ENCODE measurements at regions not wholly inside any gene's neighbourhood (a gene's known extent, or its start where the extent isn't known, plus 50 kb on each side); places are given as distances from the start of the nearest gene placed in this dataset.

DNA sequence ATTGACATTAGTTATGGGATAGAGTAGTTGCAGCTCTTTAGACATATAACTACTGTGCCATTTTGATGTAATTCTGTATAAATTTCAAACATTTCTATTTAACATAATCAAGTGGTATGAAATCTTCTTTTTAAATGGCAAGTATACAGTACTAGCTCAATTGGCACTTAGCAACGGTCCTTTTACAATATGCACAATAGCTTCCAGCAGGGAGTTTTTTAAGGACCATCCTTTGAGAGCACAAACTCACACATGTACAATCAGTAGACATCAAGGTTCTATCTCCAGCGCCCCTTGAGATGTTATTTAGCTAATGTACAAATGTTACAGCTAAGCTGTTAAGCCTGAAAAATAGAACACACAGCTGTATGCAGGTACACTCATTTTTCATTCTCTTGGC is 480.7 kb downstream of the TFEC start:
- no peak for DNase-seq

DNA sequence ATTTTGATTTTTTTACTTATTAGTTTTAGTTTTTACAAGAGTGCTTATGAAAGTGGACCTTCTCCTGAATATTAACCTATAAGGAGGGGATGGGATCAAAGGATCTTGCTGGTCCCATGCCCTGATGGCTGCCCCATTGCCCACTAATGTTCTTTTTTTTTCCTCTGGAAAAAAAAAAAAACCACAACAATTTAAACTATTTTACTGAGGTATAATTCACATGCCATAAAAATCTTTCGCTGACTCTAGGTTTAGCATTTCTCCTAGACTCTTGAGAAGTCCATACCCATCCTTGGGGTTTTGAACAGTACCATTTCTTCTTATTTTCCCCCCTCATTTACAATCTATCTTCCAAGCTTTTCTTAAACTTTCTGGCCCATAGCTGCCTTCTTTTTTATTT is 481.8 kb downstream of the TFEC start:
- DNase-seq = no peak

DNA sequence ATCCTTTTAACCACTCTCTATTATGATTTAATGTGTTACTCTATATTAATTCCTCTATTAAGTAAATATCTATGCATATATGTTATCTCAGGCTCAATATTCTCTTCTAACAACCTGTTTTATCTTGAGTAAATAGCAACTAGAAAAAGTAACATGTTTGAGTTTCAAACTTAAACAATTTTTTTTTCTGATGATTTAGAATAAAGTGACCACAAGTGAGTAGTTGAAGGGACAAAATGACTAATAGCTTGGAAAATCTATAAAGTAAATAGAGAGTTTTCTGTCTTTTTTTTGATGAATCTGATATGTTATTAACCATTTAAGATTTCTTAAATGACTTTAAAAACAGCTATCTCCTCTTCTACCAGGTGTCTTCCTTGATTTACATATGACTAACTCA is 483.8 kb downstream of the TFEC start:
- no peak for DNase-seq

DNA sequence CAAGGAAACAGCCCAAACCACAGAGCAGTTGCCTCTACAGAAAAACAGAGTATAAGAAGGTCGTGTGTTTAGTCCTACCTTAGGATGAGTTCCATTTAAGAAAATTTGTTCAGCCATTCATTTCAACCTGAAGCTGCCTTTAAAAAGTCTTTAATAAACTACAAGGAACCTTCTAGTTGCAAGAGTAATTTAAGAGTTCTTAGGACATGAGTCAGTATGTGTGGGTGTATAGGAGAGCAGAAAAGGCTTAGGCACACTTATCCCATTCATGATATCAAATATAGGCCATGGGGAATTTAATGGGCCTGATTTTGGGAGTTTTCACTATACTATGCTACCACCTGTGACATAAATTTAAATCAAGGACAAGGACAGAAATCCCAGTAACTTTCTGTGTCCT is 496.8 kb downstream of the TFEC start:
- DNase-seq = no peak

DNA sequence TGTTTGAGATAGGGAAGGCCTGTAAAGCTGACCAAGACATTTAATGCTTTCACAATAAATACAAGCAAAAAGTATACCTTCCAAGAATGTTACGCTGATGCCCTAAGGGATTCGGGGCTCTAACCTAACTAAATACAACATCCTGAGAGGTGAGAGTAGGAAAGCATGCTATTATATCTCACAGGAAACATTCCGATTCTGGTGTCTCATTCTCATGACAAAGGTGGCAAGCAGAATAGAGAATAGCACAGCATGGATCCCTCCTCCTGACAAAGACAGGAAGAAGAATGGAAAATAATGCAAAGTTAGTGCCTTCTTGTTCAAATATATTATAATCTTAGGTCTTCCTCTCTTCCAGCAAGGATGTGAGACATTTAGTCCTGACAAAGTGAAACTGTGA is 504.3 kb downstream of the TFEC start:
- DNase-seq = no peak

GRCh38 chr7:115522174-115522573 is 508.4 kb downstream of the TFEC start:
- no peak for DNase-seq

DNA sequence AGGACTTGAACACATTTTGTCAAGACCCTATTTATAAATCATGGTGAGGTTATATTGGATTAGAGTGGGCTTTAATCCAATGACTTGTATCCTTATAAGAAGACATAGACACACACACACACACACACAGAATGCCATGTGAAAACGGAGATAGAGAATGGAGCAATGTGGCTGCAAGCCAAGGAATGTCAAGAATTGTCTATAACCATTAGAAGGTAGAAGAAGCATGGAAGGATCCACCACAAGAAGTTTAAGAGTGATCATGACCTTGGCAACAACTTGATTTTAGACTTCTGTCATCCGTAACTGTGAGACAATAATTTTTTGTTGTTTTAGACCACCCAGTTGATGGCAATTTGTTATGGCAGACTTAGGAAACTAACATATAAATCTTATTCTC is 514.2 kb downstream of the TFEC start:
- DNase-seq = no peak

DNA sequence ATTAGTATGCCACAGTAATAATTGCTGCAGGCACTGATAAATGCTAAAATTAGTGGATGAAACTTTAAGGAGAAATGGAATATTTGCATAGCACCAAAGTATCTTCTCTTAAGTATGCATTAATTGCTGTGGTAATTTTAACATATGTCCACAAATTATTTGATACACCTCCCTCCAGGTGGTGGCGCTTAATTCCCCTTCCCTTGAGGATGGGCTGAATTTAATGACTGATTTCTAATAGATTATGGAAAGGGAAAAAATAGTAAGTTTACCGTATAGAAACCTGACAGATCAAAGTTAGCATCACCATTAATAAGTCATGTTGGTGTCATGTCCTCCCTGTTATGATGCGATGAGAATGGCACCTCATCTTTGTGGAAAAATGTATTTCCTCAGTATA is 519.2 kb downstream of the TFEC start:
- no peak for DNase-seq

GRCh38 chr7:115505136-115505535 is 525.4 kb downstream of the TFEC start:
- no peak for DNase-seq

- no peak for DNase-seq
Measured at GRCh38 chr7:115499956-115500355, 530.6 kb downstream of the TFEC start.

- no peak for DNase-seq
Measured at GRCh38 chr7:115496006-115496405, 534.6 kb downstream of the TFEC start.

GRCh38 chr7:115494529-115495147 is 535.9 kb downstream of the TFEC start:
- DNase-seq = no peak

DNA sequence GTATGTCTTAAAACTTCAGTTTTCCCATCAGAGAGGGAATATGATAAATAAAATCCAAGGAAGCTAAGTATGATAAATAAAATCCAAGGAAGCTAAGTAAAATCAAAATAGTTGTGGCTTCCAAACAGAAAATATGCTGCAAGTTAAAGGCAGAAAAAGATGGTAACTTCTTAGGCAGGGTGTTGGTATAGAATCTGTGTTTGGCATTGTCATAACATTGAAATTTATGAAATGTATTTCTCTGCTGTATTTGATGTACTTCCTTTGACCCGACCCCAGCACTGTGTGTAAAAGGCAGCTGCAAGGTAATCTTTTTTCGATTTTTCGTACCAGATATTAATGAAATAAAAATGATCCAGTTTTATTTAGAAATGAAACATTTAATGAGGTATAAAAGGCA is 537.2 kb downstream of the TFEC start:
- DNase-seq = no peak

GRCh38 chr7:115491744-115492380 is 538.7 kb downstream of the TFEC start:
- no peak for DNase-seq

- DNase-seq = no peak
Measured at GRCh38 chr7:115479448-115479847, 551.1 kb downstream of the TFEC start.

DNA sequence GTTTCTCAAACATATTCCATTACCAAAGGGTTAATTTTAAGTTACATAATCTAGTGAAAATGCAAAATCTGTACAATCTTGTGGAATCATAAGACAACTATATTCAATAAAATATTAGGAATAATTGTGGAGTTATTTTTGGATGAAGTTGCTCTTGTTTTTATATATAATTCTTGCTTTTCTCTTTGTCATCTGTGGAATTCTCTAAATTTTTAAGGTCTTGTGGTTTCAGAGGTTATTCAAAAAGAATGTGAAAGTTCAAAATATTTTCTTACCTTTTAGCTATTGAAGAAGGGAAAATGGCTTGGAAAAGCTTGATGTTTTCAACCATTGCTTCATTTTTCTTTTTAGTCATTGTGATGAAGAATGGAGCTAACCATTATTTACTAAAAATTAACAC is 552.1 kb downstream of the TFEC start:
- DNase-seq = no peak

GRCh38 chr7:115477193-115477651 is 553.3 kb downstream of the TFEC start:
- DNase-seq = no peak

DNA sequence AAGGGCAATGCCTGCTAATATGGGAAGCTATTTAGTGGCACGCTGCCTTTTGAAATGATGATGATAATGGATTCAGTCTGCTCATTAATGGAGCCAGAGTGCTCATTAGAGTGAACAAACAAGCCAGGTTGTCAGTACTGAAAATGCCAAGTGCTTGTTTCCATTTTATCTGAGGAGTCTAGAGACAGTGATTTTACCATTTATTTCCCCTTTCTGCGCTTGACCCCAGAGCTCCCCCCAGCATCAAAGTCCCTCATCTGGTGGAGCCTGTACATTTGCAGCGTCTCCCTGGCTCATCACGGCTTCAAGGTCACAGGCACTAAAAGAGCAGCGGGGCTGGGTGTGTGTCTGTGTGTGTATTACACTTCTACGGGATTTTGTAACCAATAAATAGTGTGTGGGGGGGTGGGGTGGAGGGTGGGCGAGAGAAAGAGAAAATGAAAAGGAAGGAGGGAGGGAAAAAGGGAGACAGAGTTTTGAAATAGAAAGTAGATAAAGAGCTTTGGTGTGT is 553.8 kb downstream of the TFEC start:
- no peak for DNase-seq

GRCh38 chr7:115475761-115476385 is 554.0 kb downstream of the MDFIC start:
- DNase-seq = peak; percentile 8

DNA sequence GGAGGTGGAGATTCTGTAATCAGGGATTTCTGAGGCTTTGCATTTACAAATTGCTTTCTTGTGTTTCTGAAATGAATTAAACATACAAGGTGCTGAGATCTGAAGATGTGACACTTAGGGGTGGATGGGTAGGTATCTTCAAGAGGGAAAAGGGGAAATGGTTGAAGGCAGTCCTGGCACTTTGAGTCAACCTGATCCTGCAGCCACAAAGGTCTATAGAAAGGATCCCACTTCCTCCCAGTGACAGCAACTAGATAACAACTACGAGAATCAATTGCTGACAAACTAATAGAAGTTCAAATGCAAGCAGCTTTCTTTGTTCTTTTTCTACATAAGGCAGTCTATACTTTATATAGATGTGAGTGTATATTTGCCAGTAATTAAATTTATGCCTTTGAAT is 553.3 kb downstream of the MDFIC start:
- DNase-seq = no peak

GRCh38 chr7:115474137-115474536 is 552.2 kb downstream of the MDFIC start:
- no peak for DNase-seq

DNA sequence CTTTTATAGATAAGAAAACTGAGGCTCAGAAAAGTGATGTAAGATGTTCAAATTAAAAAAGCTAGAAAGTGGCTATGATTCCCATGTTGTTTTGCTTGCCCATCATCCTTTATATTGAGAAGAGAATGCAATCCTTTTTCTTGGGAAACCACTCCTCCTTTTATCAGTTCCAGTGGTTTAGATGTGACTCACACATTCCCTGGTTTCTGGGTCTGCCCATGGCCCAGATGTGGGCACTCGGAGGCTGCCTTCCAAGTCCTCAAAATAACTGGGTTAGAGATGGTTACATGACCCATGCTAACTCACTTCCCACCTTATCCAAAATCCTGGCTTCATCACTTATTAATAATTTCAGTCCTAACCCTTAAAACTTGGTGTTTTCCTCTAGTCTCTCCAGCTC is 550.0 kb downstream of the MDFIC start:
- no peak for DNase-seq

GRCh38 chr7:115462301-115463015 is 540.6 kb downstream of the MDFIC start:
- peak; percentile 8 for DNase-seq

DNA sequence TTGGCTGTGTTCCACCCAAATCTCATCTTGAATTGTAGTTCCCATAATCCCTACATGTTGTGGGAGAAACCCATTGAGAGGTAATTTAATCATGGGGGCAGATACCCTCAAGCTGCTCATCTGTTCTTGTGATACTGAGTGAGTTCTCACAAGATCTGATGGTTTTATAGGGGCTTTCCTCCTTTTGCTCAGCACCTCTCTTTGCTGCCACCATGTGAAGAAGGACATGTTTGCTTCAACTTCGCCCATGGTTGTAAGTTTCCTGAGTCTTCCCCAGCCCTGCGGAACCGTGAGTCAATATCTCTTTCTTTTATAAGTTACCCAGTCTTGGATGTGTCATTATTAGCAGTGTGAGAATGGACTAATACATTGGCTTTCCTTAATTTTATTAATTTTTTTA is 527.8 kb downstream of the MDFIC start:
- DNase-seq = no peak

Data from activated CD4-positive, alpha-beta T cell treated with anti-CD3 and anti-CD28 coated beads, Interleukin-2, amount 50 U/mL, for 16 hours (primary cell).